ENCODE measurements at regions not wholly inside any gene's neighbourhood (a gene's known extent, or its start where the extent isn't known, plus 50 kb on each side); places are given as distances from the start of the nearest gene placed in this dataset.

- TF ChIP-seq TAF1 (IDR thresholded peaks at IDR 0.05; ENCODE audit: low read depth, low read length) (no peak), POLR2AphosphoS5 (IDR thresholded peaks at IDR 0.05; ENCODE audit: low read depth, low read length) (no peak), POLR2A (IDR thresholded peaks at IDR 0.05; ENCODE audit: low read depth, low read length) (no peak)
Observed at GRCh38 chr3:18283680-18284079, 141.5 kb downstream of the SATB1 start.

All from GM12891 (cell line).